ENCODE measurements at regions not wholly inside any gene's neighbourhood (a gene's known extent, or its start where the extent isn't known, plus 50 kb on each side); places are given as distances from the start of the nearest gene placed in this dataset.

DNA sequence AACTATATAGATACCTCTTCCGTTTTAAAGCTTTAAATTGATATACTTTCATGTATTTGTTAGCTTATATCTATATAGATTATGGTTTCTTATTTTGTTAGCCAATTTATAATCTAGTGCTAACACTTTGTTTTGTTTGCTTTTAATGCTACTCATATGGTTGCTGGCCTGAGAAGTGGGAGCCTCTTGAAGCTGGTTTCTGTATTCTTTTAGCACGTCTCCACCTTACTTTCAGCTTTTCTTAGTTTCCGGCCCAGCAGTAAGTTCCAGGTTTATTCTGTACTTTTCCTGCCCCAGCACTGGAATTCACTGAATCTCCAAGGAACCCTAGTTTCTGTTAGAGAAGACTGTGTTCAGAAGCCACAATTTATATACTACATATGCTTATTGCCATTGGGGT is 458.9 kb downstream of the PRR16 start:
- TF ChIP-seq, protein P1, sequence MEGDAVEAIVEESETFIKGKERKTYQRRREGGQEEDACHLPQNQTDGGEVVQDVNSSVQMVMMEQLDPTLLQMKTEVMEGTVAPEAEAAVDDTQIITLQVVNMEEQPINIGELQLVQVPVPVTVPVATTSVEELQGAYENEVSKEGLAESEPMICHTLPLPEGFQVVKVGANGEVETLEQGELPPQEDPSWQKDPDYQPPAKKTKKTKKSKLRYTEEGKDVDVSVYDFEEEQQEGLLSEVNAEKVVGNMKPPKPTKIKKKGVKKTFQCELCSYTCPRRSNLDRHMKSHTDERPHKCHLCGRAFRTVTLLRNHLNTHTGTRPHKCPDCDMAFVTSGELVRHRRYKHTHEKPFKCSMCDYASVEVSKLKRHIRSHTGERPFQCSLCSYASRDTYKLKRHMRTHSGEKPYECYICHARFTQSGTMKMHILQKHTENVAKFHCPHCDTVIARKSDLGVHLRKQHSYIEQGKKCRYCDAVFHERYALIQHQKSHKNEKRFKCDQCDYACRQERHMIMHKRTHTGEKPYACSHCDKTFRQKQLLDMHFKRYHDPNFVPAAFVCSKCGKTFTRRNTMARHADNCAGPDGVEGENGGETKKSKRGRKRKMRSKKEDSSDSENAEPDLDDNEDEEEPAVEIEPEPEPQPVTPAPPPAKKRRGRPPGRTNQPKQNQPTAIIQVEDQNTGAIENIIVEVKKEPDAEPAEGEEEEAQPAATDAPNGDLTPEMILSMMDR (conservative IDR thresholded peaks at IDR 0.05): no peak
- TF ChIP-seq EZH2 (IDR thresholded peaks at IDR 0.05; ENCODE audit: low read depth): no peak
